AG10803 (cell line): ENCODE measurements at regions not wholly inside any gene's neighbourhood (a gene's known extent, or its start where the extent isn't known, plus 50 kb on each side); places are given as distances from the start of the nearest gene placed in this dataset.

Experiments
- DNase-seq: peaks from one replicate; pipeline ENCODE4 v3.0.0; 2010; ENCODE audit warnings: low read depth
- H3K4me3 ChIP-seq: 2 replicates; pipeline ENCODE4 v1.5.1; 2011; ENCODE audit warnings: mild to moderate bottlenecking, low read length, control low read depth
- TF ChIP-seq, protein P1 (sequence below): conservative IDR thresholded peaks from 2 replicates; pipeline ENCODE4 v1.5.1; 2011; ENCODE audit warnings: mild to moderate bottlenecking, low read length, control low read depth, inconsistent platforms

DNA sequence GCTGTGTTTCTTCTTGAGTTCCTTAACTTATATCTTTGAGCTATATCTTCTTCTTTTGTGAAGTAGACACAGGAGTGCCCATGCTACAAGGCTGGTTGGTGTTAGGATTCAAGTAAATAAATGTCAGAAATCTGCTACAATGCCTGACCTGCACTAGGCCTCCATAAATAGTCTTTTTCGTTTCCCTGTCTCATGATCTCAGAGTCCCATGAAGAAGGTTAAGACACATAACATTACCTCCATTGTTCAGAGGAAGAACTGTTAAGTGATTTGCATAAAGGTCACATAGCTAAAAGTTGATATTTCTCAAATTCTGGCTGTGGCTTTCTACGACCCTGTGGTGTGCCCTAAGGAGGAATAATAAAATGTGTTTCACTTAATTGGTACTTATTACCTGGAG lies 228.4 kb downstream of the KCNS3 start:
- H3K4me3 ChIP-seq = no peak overlapping the region
- TF ChIP-seq, protein P1, sequence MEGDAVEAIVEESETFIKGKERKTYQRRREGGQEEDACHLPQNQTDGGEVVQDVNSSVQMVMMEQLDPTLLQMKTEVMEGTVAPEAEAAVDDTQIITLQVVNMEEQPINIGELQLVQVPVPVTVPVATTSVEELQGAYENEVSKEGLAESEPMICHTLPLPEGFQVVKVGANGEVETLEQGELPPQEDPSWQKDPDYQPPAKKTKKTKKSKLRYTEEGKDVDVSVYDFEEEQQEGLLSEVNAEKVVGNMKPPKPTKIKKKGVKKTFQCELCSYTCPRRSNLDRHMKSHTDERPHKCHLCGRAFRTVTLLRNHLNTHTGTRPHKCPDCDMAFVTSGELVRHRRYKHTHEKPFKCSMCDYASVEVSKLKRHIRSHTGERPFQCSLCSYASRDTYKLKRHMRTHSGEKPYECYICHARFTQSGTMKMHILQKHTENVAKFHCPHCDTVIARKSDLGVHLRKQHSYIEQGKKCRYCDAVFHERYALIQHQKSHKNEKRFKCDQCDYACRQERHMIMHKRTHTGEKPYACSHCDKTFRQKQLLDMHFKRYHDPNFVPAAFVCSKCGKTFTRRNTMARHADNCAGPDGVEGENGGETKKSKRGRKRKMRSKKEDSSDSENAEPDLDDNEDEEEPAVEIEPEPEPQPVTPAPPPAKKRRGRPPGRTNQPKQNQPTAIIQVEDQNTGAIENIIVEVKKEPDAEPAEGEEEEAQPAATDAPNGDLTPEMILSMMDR = no peak
- DNase-seq = no peak

- TF ChIP-seq, protein P1 = no peak
These were observed 227.5 kb downstream of the KCNS3 start for GRCh38 chr2:18105929-18106328.

GRCh38 chr2:18104595-18105224 lies 226.2 kb downstream of the KCNS3 start:
- H3K4me3 ChIP-seq = no peak overlapping the region
- TF ChIP-seq, protein P1 = no peak
- DNase-seq = no peak

More at GRCh38 chr2:18105929-18106328, 227.5 kb downstream of the KCNS3 start:
- DNase-seq = no peak
- no peak overlapping the region for H3K4me3 ChIP-seq

DNA sequence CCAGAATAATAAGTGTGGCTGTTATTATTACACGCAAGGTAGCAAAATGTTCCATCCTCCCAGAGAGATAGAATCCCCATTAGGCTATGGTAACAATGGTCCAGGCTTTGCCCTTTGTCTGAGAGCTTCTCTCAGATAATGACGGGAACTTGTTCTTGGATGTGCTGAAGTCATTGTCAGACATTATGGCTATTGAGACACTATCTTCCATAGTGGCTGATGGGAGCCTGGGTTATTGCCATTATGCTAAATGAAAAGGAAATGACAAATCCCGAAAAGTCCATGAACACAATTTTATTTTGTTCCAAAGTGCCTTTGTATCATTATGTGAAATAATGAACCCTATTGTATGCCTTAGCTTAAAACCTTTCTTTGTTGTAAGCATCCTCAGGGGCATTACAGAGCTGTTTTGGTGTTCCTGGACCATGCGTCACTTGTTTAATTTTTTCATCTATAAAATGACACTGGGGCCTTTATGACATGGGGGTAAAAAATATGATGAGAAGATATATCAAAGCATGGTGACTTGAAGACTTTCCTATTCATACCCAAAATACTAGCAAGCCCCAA lies 218.5 kb downstream of the KCNS3 start:
- TF ChIP-seq, protein P1 = no peak
- no peak for DNase-seq
- H3K4me3 ChIP-seq = no peak overlapping the region

DNA sequence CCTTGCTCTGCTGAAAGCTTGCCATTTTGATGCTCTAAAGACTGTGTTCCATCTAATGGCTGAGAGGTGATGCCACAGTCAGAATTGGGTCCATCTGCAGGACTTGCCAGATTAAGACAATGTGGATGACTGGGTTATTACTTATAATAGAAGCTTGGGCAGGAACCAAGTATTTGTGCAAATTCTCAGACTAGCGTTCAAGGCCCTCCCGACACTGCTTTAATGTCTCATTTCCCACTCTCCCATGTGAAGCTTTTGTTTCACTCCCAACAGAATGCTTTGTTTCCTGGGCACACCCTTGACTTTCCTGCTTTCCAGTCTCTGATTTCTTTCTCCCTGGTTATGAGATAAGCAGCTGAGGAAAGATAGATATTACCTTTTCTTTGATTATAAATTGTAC lies 215.8 kb downstream of the KCNS3 start:
- TF ChIP-seq, protein P1 = no peak
- DNase-seq = peak; percentile 7
- H3K4me3 ChIP-seq = no peak overlapping the region

DNA sequence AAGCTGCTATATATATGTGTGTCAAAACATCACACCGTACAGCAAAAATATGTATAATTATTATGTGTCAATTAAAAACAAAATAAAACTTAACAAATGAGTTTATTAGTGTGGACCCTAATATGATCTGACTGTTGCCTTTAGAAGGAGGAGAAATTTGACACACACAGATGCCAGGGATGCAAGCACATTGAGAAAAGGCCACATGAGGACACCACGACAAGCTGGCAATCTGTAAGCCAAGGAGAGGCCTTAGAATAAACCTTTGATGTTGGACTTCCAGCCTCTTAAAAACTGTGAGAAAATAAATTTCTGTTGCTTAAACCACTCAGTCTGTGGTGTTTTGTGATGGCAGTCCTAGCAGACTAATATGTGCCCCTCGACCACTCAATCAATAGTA lies 214.7 kb downstream of the KCNS3 start:
- no peak overlapping the region for H3K4me3 ChIP-seq
- no peak for DNase-seq
- TF ChIP-seq, protein P1 = no peak

DNA sequence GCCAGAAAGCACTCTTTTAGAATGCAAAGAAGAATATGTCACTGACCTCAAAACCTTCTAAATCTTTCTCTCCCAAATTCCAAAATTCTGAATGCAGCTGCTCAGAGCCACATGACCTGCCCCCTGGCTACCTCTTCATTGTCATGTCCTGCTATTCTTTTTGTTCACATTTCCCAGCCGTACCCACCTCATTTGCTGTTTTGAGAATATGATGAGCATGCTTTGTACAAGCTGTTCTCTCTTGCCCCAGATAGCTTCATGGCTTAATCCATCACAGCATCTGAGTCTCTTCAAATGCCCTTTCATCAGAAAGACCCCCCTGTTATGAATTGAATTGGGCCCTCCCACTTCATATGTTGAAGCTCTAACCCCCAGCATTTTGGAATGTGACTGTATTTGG lies 214.3 kb downstream of the KCNS3 start:
- DNase-seq = no peak
- TF ChIP-seq, protein P1 = no peak
- no peak overlapping the region for H3K4me3 ChIP-seq
